HT-29 (cell line): ENCODE measurements at regions not wholly inside any gene's neighbourhood (a gene's known extent, or its start where the extent isn't known, plus 50 kb on each side); places are given as distances from the start of the nearest gene placed in this dataset.
"Not testable (repeated sequence)": the region's sequence is repeated elsewhere in the genome, so short reads cannot be mapped to it uniquely, and the experiment has no call there.

Experiments
- DNase-seq: peaks from one replicate; pipeline ENCODE4 v3.0.0-alpha.2; 2015; ENCODE audit warnings: low spot score

DNA sequence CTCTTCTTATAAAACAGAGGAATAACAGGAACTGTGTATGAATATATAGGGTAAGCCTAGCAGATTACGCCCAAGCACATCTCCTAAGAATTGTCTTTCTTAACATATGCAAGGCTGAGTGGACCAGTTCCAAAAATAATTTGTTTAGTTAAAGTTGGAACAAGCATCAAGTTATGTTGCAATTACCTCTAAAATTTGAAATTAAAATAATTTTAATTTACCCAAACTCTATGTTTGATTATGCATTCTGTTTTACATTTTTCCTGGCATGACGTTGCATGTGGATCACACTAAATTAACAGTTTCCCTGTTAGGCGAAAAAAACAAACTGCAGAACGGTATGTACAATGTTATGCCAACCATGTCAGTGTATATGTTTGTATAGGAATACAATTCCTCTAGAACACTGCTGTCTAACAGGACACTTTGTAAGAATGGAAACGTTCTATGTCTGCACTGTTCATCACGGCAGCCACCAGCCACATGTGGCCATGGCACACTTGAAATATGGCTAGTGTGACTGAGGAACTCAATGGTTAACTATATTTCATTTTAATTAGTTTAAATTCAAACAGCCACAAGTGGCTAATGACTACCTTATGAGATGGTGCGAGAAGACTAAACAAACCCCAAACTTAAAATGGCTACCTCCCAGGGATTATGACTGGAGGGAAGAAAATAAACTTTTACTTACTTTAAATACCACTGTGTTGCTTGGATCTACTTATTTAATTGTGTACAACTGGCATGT is 281.1 kb upstream of the KLF14 start:
- DNase-seq = no peak

- peak; percentile 73 for DNase-seq
These were observed 281.6 kb upstream of the KLF14 start for GRCh38 chr7:131015657-131015958.

DNA sequence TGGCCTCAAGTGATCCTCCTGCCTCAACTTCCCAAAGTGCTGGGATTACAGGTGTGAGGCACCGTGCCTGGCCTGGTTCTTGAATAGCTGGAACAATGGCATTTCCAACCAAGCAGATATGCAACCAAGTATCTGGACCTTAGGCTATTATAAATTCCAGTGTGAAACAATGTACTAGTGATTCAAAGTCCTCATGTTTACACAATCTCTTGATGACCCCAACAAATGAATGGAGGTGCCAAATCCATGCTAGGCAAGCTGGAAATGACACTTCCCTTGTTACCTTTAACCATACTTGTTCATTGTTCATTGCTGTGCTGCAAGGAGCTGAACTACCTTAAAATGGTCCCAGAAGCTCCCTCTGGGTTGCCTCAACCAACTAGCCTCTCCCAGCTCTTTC is 282.2 kb upstream of the KLF14 start:
- DNase-seq = peak; percentile 47

DNA sequence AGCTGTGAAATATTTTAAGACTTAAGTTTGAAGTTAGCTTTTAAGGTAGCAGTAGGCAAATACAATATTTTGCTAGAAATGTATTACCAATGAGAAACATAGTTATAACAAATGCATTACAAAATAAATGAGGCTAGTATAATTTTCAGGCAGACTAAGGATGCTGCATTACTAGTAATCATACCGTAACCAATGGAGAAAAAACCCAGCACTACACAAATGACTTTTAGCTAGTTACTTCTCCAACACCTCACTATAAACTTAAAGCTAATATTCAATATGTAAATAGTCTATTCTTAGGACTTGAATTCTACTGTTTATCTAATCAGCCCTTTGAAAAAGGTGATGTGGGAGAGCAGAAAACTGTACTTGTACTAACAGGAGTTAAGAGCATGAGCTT is 285.3 kb upstream of the KLF14 start:
- no peak for DNase-seq

DNA sequence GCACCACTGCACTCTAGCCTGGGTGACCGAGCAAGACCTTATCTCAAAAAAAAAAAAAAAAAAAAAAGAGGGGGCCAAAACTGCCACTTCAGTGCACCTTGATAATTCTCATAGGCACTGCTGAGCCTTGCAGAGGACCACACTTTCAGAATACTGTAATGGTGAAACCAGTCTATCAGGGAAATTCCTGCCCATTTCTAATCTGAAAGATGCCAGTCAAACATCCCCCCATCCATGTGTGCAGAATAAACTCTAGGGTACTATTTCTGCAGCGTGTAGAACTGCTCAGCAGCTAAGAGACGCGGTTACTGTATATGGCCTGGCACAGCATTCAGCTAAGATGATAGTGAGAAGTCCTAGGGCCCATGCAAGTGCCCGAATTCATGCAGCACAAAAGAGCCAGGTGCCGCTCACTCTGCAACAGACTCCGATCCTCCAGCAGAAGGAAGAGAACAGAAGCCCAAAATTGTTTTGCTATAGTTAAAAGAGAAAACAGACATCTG is 286.8 kb upstream of the KLF14 start:
- no peak for DNase-seq

DNA sequence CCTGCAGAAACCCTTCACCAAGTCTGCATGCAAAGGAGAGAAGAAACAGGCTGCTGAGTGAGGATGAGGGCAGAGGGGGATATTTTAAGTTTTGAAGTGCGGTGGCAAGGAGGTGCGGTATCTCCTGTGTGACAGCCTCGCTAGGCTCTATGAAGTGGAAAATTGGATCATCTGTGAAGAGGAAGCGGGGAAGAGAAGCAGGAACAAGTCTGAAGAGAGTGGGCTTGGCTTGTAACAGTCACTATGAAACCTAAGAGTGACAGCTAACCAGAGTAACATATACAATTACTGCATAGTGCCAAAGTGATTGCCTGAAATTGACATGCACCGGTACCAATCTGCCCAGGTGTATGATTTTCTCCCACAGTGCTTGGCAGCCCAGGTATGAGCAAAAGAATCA is 287.5 kb upstream of the KLF14 start:
- DNase-seq = no peak

DNA sequence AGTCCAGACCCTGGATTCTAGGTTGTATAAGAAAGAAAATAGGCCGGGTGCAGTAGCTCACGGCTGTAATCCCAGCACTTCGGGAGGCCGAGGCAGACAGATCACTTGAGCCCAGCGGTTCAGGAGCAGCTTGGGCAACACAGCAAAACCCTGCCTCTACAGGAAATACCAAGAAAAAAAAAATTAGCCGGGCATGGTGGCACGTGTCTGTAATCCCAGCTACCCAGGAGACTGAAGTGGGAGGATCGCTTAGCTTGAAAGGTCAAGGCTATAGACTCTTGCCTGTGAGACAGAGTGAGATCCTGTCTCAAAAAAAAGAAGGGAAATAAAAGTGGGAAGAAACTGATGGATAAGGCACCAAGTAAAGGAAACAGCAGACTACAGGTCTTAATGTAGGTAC is 287.9 kb upstream of the KLF14 start:
- DNase-seq = no peak

DNA sequence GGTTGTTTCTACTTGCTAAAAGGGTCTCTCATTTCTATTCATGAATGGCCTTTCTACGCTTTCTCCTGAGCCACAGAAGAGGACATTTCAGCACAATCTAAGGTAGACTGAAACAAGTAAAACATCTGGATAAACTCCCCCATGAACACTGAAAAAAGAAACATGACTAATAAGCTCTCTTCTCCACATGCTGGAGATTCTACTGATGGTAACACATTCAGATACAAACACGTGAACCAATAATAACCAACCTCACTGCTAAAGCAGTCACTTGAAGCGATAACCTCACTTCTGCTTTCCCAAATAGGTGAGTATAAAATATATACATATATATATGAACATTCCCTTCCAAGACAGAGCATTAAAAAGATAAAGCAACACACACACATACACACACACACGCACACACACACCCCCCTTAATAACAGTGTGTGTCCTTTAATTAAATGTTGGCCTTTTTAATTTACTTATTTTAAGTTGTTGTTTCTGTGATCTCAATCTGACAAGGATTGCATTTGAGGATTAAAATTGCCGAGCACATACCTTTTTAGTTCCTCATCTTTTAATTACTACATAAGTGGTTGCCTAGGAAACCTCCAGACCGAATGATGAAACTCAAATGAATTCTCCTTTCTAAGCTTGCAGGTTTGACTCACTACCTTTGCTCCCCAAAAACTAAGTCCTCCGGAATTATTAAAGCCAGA is 292.4 kb upstream of the KLF14 start:
- no peak for DNase-seq

- no peak for DNase-seq
These were observed 293.3 kb upstream of the KLF14 start for GRCh38 chr7:131027287-131027773.

GRCh38 chr7:131028295-131028694 is 294.3 kb upstream of the KLF14 start:
- DNase-seq = no peak

DNA sequence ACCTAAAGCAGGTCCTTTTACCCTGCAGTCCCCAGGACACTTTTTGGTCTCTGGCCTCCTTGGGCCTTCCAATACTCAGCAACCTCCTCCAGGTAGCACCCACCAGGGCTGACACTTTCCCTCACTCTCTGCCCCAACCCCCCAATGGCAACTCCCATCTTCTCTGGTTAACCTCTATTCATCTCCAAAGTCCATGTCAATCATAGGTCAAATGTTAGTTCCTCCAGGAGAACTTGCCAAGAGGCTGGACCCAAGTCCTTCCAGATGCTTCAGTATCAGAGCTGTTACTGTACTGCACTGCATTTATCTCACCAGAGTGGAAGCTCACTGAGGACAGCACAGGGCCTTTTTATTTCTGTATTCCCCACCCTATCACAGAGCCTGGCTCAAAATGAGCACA is 295.0 kb upstream of the KLF14 start:
- DNase-seq = no peak

DNA sequence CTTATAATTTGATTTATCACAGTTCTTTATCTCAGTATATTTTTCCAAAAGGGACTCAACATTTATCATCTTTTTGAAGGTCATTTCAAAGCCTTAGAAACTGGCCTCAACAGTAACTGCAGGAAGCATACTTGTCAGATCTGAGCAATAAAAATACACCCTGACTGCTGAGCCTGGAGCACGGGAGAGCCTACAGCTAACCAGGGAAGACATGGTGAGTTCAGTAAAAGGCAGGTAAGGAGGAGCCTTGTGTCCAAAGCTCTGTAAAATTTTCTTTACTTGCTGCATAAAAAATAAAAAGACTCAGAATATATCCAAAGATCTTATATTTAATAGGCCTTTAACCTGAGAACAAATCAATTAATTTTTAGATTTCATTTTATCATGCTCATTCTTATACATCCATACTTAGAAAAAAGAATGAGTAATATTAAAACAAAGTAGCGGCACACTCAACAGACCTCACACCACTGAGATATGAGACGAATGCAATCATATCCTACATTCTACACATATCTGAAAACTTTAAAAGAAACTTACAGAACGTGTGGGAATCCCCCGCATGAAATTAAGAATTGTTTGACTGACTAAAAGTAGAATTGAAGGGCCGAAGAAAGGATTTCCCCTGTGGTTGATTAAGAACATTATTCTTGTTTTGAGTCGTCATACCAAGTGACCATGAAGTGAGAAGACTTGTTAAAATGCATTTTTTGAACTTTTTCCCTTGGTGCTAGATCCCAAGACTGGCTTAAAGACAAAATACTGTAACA is 296.4 kb upstream of the MKLN1 start:
- no peak for DNase-seq

GRCh38 chr7:131032786-131033185 is 294.9 kb upstream of the MKLN1 start:
- DNase-seq = no peak

DNA sequence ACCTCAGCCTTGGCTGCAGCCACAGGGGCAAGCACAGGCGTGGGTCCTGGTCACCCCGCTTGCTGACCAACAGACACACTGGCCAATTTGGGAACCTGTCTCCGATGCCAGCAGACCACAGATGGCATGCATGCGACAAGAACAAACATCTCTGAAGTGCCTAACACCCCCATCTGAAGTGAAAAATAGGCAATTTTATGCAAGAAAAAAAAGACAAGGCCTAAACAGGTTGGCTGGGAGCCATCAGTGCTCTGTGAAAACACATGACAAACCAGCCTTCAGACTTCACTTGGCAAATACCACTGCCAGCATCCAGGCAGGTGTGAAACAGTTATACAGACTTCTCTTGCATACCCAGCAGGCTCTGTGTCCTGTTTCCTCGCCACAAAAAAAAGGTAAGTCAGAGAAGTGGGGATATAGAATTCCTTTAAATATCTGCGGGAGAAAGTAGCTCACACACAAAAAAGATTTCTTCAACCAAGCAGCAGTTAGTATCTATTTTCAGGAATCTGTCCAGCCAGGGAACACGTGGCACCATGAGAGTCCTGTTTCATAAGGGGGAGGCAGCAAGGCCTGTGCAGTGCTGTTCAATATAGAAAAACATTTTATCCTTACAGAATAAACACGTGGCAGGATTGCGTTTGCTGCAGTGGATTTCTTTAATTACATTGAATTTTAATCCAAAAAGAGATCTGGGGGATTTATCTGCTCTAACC is 293.4 kb upstream of the MKLN1 start:
- no peak for DNase-seq

- DNase-seq = no peak
These were observed 292.4 kb upstream of the MKLN1 start for GRCh38 chr7:131035088-131035770.

- DNase-seq = no peak
These were observed 289.5 kb upstream of the MKLN1 start for GRCh38 chr7:131038153-131038552.

DNA sequence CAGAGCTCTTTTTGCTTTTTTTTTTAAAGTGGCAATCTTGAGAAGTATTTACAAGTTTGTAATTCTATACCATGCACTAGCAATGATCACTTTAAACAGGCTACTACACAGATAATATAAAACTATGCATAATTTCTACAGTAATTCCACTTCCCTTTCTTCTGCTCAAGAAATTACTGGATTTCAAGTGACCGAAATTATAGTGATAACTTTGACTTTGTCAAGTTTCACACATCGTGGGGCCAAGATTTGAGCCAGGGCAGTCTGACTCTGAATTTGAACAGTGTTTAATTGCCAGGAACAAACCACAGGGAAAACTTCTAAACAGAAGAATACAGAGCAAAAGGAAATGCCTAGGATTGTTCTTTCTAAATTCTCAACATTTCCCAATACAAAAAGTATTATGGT is 288.3 kb upstream of the MKLN1 start:
- DNase-seq = no peak

- DNase-seq = no peak
These were observed 287.8 kb upstream of the MKLN1 start for GRCh38 chr7:131039836-131040235.

- DNase-seq = peak; percentile 93
These were observed 287.2 kb upstream of the MKLN1 start for GRCh38 chr7:131040467-131040932.

DNA sequence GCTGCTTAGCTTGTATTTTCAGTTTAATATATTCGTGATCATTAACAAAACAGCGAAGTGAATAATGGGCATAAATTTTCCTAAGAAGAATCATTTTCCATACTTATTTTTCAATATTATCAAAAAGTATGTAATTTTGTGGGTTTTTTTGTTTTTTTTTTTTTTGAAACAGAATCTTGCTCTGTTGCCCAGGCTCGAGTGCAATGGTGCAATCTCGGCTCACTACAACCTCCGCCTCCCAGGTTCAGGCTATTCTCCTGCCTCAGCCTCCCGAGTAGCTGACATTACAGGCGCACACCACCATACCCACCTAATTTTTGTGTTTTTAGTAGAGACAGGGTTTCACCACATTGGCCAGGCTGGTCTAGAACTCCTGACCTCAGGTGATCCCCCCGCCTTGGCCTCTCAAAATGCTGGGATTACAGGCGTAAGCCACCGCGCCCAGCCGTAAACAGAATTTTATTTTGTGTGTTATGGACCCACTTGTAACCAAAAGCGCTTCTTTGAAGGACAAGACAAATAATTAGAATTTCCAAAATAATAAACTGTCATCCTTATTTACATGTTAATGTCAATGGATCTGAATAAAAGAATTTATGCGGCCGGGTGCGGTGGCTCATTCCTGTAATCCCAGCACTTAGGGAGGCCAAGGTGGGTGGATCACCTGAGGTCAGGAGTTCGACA is 286.5 kb upstream of the MKLN1 start:
- not testable (repeated sequence) for DNase-seq
